Mesothelial cell of epicardium (in vitro differentiated cells): ENCODE measurements at regions not wholly inside any gene's neighbourhood (a gene's known extent, or its start where the extent isn't known, plus 50 kb on each side); places are given as distances from the start of the nearest gene placed in this dataset.

Experiments used
- DNase-seq, 2 experiments: peaks; one replicate each; pipeline ENCODE4 v3.0.0; 2021; ENCODE audit warnings: low spot score in 2 of 2; ENCODE audit not compliant: unreplicated experiment in 2 of 2
- H3K27ac Mint-ChIP-seq: 2 replicates; pipeline ENCODE4 v1.8.0; 2021; ENCODE audit warnings: mixed read lengths
- H3K27me3 Mint-ChIP-seq: 2 replicates; pipeline ENCODE4 v1.8.0; 2021; ENCODE audit warnings: low read depth, mixed read lengths
- H3K36me3 Mint-ChIP-seq: 2 replicates; pipeline ENCODE4 v1.8.0; 2021; ENCODE audit warnings: mixed read lengths
- H3K4me1 Mint-ChIP-seq: 2 replicates; pipeline ENCODE4 v1.8.0; 2021; ENCODE audit warnings: mixed read lengths
- H3K4me3 Mint-ChIP-seq: 2 replicates; pipeline ENCODE4 v1.8.0; 2021; ENCODE audit warnings: mild to moderate bottlenecking, moderate library complexity, mixed read lengths
- H3K9me3 Mint-ChIP-seq: 2 replicates; pipeline ENCODE4 v1.8.0; 2021; ENCODE audit warnings: mixed read lengths
- TF ChIP-seq, protein P1 (sequence below): fragments of 200-600 bp; sonication (generic); IDR thresholded peaks from one replicate; pipeline ENCODE4 v1.5.0; 2021; ENCODE audit warnings: antibody characterized with exemption; ENCODE audit not compliant: unreplicated experiment

DNA sequence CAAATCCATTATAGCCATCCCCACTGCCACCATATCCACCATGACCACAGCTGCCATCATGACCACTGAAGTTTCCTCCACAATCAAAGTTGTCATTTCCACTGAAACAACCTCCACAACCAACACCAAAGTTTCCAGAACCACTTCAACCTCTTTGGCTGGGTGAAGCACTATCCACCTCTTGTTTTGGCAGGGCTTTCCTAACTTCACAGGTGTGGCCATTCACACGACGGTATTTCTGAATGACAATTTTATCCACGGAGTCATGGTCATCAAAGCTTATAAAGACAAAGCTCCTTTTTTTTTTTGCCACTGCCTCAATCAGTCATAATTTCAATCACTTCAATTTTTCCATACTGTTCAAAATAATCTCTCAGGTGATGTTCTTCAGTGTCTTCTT lies 89.8 kb upstream of the UGP2 start:
- no peaks in the 10 kb centered on the region for H3K4me1 Mint-ChIP-seq
- no peak for DNase-seq
- peaks cover 15% of the 10 kb centered on the region for H3K9me3 Mint-ChIP-seq
- H3K4me3 Mint-ChIP-seq, result no peak overlapping the region
- H3K36me3 Mint-ChIP-seq, result peaks cover 2% of the 10 kb centered on the region
- H3K27me3 Mint-ChIP-seq, result no peaks in the 10 kb centered on the region
- no peak overlapping the region for H3K27ac Mint-ChIP-seq
- TF ChIP-seq, protein P1, sequence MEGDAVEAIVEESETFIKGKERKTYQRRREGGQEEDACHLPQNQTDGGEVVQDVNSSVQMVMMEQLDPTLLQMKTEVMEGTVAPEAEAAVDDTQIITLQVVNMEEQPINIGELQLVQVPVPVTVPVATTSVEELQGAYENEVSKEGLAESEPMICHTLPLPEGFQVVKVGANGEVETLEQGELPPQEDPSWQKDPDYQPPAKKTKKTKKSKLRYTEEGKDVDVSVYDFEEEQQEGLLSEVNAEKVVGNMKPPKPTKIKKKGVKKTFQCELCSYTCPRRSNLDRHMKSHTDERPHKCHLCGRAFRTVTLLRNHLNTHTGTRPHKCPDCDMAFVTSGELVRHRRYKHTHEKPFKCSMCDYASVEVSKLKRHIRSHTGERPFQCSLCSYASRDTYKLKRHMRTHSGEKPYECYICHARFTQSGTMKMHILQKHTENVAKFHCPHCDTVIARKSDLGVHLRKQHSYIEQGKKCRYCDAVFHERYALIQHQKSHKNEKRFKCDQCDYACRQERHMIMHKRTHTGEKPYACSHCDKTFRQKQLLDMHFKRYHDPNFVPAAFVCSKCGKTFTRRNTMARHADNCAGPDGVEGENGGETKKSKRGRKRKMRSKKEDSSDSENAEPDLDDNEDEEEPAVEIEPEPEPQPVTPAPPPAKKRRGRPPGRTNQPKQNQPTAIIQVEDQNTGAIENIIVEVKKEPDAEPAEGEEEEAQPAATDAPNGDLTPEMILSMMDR, result no peak

DNA sequence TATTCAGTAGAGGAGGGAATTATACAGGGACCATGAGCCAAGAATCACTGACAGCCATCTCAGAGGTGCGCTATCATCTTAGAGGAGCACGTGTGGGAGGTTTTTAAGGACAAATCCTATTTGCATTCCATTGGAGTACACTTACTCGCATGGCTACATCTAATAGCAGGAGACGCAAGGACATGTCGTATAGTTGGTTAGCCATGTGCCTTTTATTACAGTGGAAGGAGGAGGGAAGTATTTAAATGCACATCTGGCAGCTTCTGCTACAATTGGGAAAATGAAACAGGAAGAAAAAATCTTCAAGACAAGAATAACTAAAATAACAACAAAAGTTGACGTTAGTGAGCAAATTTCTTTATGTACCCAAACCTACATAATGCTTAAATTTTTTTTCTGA lies 86.5 kb upstream of the UGP2 start:
- Mint-ChIP-seq H3K9me3 (no peaks in the 10 kb centered on the region), H3K4me3 (no peak overlapping the region), H3K27me3 (no peaks in the 10 kb centered on the region), H3K36me3 (no peaks in the 10 kb centered on the region), H3K27ac (peak overlapping the region; percentile 3), H3K4me1 (no peaks in the 10 kb centered on the region)
- DNase-seq, result no peak
- TF ChIP-seq, protein P1, result no peak

DNA sequence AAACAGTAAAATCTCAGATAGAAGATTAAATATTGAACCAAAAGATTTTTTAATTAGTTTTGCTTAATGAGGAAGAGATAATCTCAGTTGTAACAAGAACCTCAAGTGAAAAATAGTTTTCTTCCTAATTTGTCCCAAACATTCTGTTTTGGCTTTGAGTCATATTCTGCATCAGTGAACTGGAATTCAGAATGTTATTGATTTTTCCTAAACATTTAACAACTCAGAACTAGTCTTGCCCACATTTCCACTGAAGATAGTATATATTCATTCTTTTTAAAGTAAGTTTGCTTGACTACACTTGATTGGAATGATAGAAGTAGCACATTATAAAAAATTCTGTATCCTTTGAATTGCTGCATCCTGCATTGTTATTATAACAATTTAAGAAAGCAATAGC lies 85.7 kb upstream of the UGP2 start:
- TF ChIP-seq, protein P1, result no peak
- Mint-ChIP-seq H3K27me3 (no peaks in the 10 kb centered on the region), H3K9me3 (no peaks in the 10 kb centered on the region), H3K4me1 (no peaks in the 10 kb centered on the region), H3K36me3 (no peaks in the 10 kb centered on the region), H3K4me3 (no peak overlapping the region), H3K27ac (no peak overlapping the region)
- no peak for DNase-seq

DNA sequence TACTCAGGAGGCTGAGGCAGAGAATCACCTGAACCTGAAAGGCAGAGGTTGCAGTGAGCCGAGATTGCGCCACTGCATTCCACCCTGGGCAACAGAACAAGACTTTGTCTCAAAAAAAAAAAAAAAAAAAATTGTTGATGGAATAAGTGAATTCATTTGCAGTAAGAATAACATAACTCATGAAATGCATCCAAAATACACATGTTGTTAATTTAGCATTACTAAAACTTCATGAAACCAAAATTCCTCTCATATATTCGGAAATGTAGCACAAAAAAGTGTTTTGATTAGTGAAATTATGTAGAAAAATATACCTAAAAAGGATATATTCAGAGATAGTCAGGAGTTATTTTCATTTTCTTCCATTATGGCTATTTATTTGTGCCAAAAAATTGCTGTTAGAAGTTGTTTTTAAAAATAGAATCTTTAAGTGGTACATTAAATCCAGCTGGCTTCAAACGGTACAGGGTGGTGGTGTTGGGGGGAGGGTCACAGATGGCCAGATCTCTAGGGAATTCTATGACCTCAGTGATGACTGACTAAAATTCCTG lies 78.2 kb upstream of the UGP2 start:
- TF ChIP-seq, protein P1, result no peak
- H3K36me3 Mint-ChIP-seq, result peaks cover 2% of the 10 kb centered on the region
- no peak overlapping the region for H3K4me3 Mint-ChIP-seq
- H3K27ac Mint-ChIP-seq, result no peak overlapping the region
- H3K4me1 Mint-ChIP-seq, result no peaks in the 10 kb centered on the region
- no peak for DNase-seq
- H3K9me3 Mint-ChIP-seq, result peaks cover 9% of the 10 kb centered on the region
- H3K27me3 Mint-ChIP-seq, result no peaks in the 10 kb centered on the region

DNA sequence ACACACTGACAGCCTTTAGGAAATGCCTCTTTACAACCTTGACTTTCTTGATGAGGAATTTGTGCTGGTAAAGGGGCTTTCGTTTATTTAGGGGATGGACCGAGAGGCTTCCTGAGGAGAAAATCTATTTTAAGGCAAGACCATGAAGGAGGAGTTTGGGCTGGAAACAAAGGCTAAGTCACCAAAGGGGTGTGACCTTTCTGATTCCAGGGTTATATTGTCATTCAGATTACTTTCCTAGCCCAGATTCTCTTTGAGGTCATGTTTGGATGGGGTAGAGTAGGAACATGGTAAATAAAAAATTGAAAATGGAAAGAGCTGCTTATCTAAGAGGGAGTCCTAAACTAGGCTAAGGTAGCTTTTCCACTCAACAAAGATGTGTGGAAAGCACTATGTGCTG lies 77.1 kb upstream of the UGP2 start:
- TF ChIP-seq, protein P1, result no peak
- Mint-ChIP-seq H3K4me3 (no peak overlapping the region), H3K36me3 (peaks cover 2% of the 10 kb centered on the region), H3K4me1 (no peaks in the 10 kb centered on the region), H3K27me3 (no peaks in the 10 kb centered on the region), H3K9me3 (peaks cover 11% of the 10 kb centered on the region), H3K27ac (no peak overlapping the region)
- no peak for DNase-seq

DNA sequence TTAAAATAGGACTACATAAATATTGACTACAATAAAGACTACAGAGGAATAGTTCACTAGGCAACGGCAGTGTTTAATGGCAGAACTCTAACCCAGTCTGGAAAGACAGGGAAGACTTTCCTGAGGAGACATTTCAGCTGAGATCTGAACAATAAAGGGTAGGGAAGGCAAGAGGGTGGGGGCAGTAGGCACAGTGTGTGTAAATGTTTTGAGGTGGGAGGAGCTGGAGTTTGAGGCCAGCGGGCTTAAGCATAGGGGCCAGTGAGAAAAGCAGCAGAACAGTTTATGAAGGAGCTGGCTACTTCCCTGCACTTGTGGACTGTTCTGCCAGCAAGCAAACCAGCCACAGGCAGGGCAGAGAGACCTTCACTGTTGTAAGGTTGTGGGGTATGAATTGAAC lies 76.6 kb upstream of the UGP2 start:
- TF ChIP-seq, protein P1, result no peak
- no peaks in the 10 kb centered on the region for H3K4me1 Mint-ChIP-seq
- DNase-seq, result no peak
- H3K4me3 Mint-ChIP-seq, result no peak overlapping the region
- peaks cover 11% of the 10 kb centered on the region for H3K9me3 Mint-ChIP-seq
- no peaks in the 10 kb centered on the region for H3K27me3 Mint-ChIP-seq
- no peak overlapping the region for H3K27ac Mint-ChIP-seq
- H3K36me3 Mint-ChIP-seq, result peaks cover 2% of the 10 kb centered on the region
